GM23338 (cell line): ENCODE measurements at regions not wholly inside any gene's neighbourhood (a gene's known extent, or its start where the extent isn't known, plus 50 kb on each side); places are given as distances from the start of the nearest gene placed in this dataset.

Source experiments
- ATAC-seq: fragments of 200-7000 bp; cut with Tn5 transposase; 3 replicates; pipeline ENCODE4 v1.9.1; 2020
- DNase-seq: peaks from one replicate; pipeline ENCODE4 v3.0.0-alpha.2; 2015; ENCODE audit warnings: low spot score
- H2AFZ ChIP-seq: fragments of 200-600 bp; sonication (generic); 2 replicates; pipeline ENCODE4 v1.8.0; 2016; ENCODE audit warnings: antibody characterized with exemption, mild to moderate bottlenecking, moderate library complexity
- H3F3A ChIP-seq: fragments of 200-600 bp; sonication (generic); replicated peaks from 2 replicates; pipeline ENCODE4 v1.8.0; 2017; ENCODE audit warnings: antibody characterized with exemption, mixed run types, low read depth
- H3K27ac ChIP-seq: fragments of 200-600 bp; sonication (generic); 2 replicates; pipeline ENCODE4 v1.6.1; 2016; ENCODE audit warnings: low read depth
- H3K27me3 ChIP-seq: fragments of 200-600 bp; sonication (generic); 2 replicates; pipeline ENCODE4 v1.8.0; 2016; ENCODE audit warnings: mild to moderate bottlenecking, mixed run types, moderate library complexity; ENCODE audit not compliant: insufficient read depth
- H3K36me3 ChIP-seq: fragments of 200-600 bp; sonication (generic); 2 replicates; pipeline ENCODE4 v1.8.0; 2016; ENCODE audit warnings: mild to moderate bottlenecking; ENCODE audit not compliant: insufficient read depth
- H3K4me1 ChIP-seq: fragments of 200-600 bp; sonication (generic); 2 replicates; pipeline ENCODE4 v1.8.0; 2016; ENCODE audit warnings: mild to moderate bottlenecking, moderate library complexity; ENCODE audit not compliant: insufficient read depth
- H3K4me2 ChIP-seq: fragments of 200-600 bp; sonication (generic); 2 replicates; pipeline ENCODE4 v1.7.1; 2017; ENCODE audit warnings: mixed run types
- H3K4me3 ChIP-seq: fragments of 200-600 bp; sonication (generic); 2 replicates; pipeline ENCODE4 v1.6.1; 2016; ENCODE audit warnings: mixed run types
- H3K79me2 ChIP-seq: fragments of 200-600 bp; sonication (generic); replicated peaks from 2 replicates; pipeline ENCODE4 v1.8.0; 2017; ENCODE audit warnings: mild to moderate bottlenecking; ENCODE audit not compliant: insufficient read depth
- H3K9me2 ChIP-seq: fragments of 200-600 bp; sonication (generic); 2 replicates; pipeline ENCODE4 v1.8.0; 2017; ENCODE audit not compliant: insufficient read depth
- H4K20me1 ChIP-seq: fragments of 200-600 bp; sonication (generic); replicated peaks from 2 replicates; pipeline ENCODE4 v1.8.0; 2017; ENCODE audit warnings: mild to moderate bottlenecking; ENCODE audit not compliant: insufficient read depth
- H3K27ac Mint-ChIP-seq: 2 replicates; pipeline ENCODE4 v1.8.0; 2020; ENCODE audit warnings: inconsistent platforms, mild to moderate bottlenecking, moderate library complexity, mixed read lengths
- H3K27me3 Mint-ChIP-seq: 3 replicates; pipeline ENCODE4 v1.8.0; 2022; ENCODE audit warnings: low read depth, mild to moderate bottlenecking, moderate library complexity, mixed read lengths, inconsistent platforms; ENCODE audit not compliant: insufficient read depth, poor library complexity
- H3K36me3 Mint-ChIP-seq: 3 replicates; pipeline ENCODE4 v1.8.0; 2021; ENCODE audit warnings: low read depth, mild to moderate bottlenecking, inconsistent platforms, moderate library complexity, mixed read lengths
- H3K4me1 Mint-ChIP-seq: 3 replicates; pipeline ENCODE4 v1.8.0; 2020; ENCODE audit warnings: mild to moderate bottlenecking, inconsistent platforms, mixed read lengths
- H3K4me3 Mint-ChIP-seq: 3 replicates; pipeline ENCODE4 v1.8.0; 2021; ENCODE audit warnings: moderate library complexity, mild to moderate bottlenecking, inconsistent platforms, mixed read lengths
- H3K9me3 Mint-ChIP-seq: 3 replicates; pipeline ENCODE4 v1.8.0; 2020; ENCODE audit warnings: moderate library complexity, mild to moderate bottlenecking, inconsistent platforms, mixed read lengths
- CREB1 ChIP-seq: fragments of 250-450 bp; sonication (Bioruptor Pico); IDR thresholded peaks from 2 replicates; pipeline ENCODE4 v1.5.0; 2020; ENCODE audit warnings: low read depth, mild to moderate bottlenecking, moderate library complexity
- CTCF ChIP-seq, 2 experiments: fragments of 200-600 bp in 1 of 2; sonication (generic) in 1 of 2; conservative IDR thresholded peaks; 2 replicates each; pipeline versions ENCODE4 v1.5.1 to v1.6.1; 2016 to 2017; ENCODE audit warnings: antibody characterized with exemption in 2 of 2, low read depth in 2 of 2, mild to moderate bottlenecking in 2 of 2, moderate library complexity in 1 of 2
- ETS1 ChIP-seq: IDR thresholded peaks from 2 replicates; pipeline ENCODE4 v1.6.1; 2016; ENCODE audit warnings: antibody characterized with exemption
- EZH2 ChIP-seq: fragments of 200-600 bp; sonication (generic); IDR thresholded peaks from one replicate; pipeline ENCODE4 v1.8.0; 2017; ENCODE audit warnings: antibody characterized with exemption, mild to moderate bottlenecking, low read depth; ENCODE audit not compliant: unreplicated experiment
- EZH2phosphoT487 ChIP-seq: fragments of 200-600 bp; sonication (generic); IDR thresholded peaks from one replicate; pipeline ENCODE4 v1.8.1; 2018; ENCODE audit warnings: antibody characterized with exemption; ENCODE audit not compliant: unreplicated experiment
- JUNB ChIP-seq: IDR thresholded peaks from one replicate; pipeline ENCODE4 v1.6.1; 2016; ENCODE audit warnings: antibody characterized with exemption; ENCODE audit not compliant: unreplicated experiment
- NANOG ChIP-seq: IDR thresholded peaks from 2 replicates; pipeline ENCODE4 v1.6.1; 2016; ENCODE audit warnings: antibody characterized with exemption, borderline replicate concordance
- POLR2AphosphoS5 ChIP-seq: IDR thresholded peaks from 2 replicates; pipeline ENCODE4 v1.6.1; 2016; ENCODE audit warnings: antibody characterized with exemption, low read depth
- REST ChIP-seq: IDR thresholded peaks from one replicate; pipeline ENCODE4 v1.6.1; 2018; ENCODE audit warnings: antibody characterized with exemption; ENCODE audit not compliant: unreplicated experiment
- STAT1 ChIP-seq: IDR thresholded peaks from one replicate; pipeline ENCODE4 v1.6.1; 2016; ENCODE audit warnings: antibody characterized with exemption; ENCODE audit not compliant: unreplicated experiment
- ZNF114 ChIP-seq: fragments of 250-450 bp; sonication (Bioruptor Pico); IDR thresholded peaks from 2 replicates; pipeline ENCODE4 v1.5.0; 2020; ENCODE audit warnings: mild to moderate bottlenecking, moderate library complexity
- ZNF331 ChIP-seq: fragments of 250-450 bp; sonication (Bioruptor Pico); IDR thresholded peaks from 2 replicates; pipeline ENCODE4 v1.5.0; 2020; ENCODE audit warnings: low read depth, mild to moderate bottlenecking, moderate library complexity
- TF ChIP-seq, protein P1 (sequence below): fragments of 250-450 bp; sonication (Bioruptor Pico); IDR thresholded peaks from 2 replicates; pipeline ENCODE4 v1.5.0; 2020; ENCODE audit warnings: mild to moderate bottlenecking, moderate library complexity

DNA sequence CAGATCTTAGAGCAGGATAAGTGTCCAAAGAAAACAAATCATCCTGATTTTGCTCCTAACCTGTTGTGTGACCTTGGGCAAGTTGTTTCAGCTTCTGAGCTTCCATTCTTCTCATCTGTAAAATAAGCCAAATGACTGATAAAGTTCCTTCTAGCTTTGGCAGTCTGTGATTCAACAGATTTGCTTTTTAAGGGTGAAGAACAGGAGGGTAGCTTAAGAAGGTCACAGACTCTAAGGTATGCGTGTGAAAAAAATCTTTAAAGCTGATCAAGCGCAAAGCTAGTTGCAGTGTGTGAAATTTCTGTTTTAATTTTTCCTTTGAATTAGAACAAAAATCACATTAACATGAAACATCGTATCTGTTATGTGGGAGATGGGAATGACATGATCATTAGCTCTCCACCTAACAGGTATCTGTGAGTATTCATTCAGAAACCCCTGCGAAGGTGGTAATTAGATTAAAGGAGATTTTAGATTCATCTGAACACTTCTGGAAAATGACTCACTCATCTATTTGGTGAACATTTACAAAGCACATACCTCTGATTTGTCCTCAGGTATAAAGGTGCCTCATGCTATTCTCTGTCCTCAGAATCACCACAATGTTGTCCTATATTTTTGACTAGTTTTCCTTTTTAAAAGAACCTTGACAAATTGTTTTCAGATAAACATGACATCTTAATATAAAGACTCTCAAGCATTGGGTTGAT lies 131.9 kb upstream of the CPM start:
- ATAC-seq (no peak), DNase-seq (no peak)
- Mint-ChIP-seq H3K4me1 (peaks cover 20% of the 10 kb centered on the region), H3K9me3 (no peaks in the 10 kb centered on the region), H3K27me3 (no peaks in the 10 kb centered on the region), H3K4me3 (no peak overlapping the region), H3K27ac (no peak overlapping the region), H3K36me3 (no peaks in the 10 kb centered on the region)
- Histone ChIP-seq H3K4me2 (no peak overlapping the region), H3K4me1 (0 out of 2 replicates have a peak, but pooled peaks cover 7% of the 10 kb centered on the region), H3K27me3 (no peaks in the 10 kb centered on the region), H4K20me1 (no peaks in the 10 kb centered on the region), H3K79me2 (no peaks in the 10 kb centered on the region), H3K27ac (no peak overlapping the region), H3K9me2 (no peaks in the 10 kb centered on the region), H2AFZ (no peak overlapping the region), H3F3A (no peaks in the 10 kb centered on the region), H3K36me3 (no peaks in the 10 kb centered on the region), H3K4me3 (no peak overlapping the region)
- no peak for TF ChIP-seq STAT1
- TF ChIP-seq REST = no peak
- TF ChIP-seq ETS1 = no peak
- TF ChIP-seq ZNF114 (CRISPR knock-in tag) = no peak
- TF ChIP-seq, protein P1, sequence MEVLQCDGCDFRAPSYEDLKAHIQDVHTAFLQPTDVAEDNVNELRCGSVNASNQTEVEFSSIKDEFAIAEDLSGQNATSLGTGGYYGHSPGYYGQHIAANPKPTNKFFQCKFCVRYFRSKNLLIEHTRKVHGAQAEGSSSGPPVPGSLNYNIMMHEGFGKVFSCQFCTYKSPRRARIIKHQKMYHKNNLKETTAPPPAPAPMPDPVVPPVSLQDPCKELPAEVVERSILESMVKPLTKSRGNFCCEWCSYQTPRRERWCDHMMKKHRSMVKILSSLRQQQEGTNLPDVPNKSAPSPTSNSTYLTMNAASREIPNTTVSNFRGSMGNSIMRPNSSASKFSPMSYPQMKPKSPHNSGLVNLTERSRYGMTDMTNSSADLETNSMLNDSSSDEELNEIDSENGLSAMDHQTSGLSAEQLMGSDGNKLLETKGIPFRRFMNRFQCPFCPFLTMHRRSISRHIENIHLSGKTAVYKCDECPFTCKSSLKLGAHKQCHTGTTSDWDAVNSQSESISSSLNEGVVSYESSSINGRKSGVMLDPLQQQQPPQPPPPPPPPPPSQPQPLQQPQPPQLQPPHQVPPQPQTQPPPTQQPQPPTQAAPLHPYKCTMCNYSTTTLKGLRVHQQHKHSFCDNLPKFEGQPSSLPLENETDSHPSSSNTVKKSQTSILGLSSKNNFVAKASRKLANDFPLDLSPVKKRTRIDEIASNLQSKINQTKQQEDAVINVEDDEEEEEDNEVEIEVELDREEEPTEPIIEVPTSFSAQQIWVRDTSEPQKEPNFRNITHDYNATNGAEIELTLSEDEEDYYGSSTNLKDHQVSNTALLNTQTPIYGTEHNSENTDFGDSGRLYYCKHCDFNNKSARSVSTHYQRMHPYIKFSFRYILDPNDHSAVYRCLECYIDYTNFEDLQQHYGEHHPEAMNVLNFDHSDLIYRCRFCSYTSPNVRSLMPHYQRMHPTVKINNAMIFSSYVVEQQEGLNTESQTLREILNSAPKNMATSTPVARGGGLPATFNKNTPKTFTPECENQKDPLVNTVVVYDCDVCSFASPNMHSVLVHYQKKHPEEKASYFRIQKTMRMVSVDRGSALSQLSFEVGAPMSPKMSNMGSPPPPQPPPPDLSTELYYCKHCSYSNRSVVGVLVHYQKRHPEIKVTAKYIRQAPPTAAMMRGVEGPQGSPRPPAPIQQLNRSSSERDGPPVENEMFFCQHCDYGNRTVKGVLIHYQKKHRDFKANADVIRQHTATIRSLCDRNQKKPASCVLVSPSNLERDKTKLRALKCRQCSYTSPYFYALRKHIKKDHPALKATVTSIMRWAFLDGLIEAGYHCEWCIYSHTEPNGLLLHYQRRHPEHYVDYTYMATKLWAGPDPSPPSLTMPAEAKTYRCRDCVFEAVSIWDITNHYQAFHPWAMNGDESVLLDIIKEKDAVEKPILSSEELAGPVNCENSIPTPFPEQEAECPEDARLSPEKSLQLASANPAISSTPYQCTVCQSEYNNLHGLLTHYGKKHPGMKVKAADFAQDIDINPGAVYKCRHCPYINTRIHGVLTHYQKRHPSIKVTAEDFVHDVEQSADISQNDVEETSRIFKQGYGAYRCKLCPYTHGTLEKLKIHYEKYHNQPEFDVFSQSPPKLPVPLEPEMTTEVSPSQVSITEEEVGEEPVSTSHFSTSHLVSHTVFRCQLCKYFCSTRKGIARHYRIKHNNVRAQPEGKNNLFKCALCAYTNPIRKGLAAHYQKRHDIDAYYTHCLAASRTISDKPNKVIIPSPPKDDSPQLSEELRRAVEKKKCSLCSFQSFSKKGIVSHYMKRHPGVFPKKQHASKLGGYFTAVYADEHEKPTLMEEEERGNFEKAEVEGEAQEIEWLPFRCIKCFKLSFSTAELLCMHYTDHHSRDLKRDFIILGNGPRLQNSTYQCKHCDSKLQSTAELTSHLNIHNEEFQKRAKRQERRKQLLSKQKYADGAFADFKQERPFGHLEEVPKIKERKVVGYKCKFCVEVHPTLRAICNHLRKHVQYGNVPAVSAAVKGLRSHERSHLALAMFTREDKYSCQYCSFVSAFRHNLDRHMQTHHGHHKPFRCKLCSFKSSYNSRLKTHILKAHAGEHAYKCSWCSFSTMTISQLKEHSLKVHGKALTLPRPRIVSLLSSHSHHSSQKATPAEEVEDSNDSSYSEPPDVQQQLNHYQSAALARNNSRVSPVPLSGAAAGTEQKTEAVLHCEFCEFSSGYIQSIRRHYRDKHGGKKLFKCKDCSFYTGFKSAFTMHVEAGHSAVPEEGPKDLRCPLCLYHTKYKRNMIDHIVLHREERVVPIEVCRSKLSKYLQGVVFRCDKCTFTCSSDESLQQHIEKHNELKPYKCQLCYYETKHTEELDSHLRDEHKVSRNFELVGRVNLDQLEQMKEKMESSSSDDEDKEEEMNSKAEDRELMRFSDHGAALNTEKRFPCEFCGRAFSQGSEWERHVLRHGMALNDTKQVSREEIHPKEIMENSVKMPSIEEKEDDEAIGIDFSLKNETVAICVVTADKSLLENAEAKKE = no peak
- TF ChIP-seq JUNB = no peak
- TF ChIP-seq EZH2phosphoT487 = no peak
- no peak for TF ChIP-seq NANOG
- TF ChIP-seq CREB1 = no peak
- TF ChIP-seq POLR2AphosphoS5 = no peak
- TF ChIP-seq EZH2 = no peak
- TF ChIP-seq CTCF (conservative IDR thresholded peaks at IDR 0.05; ENCODE audit: low read depth in 2 of 2) = no peak
- no peak for TF ChIP-seq ZNF331 (CRISPR knock-in tag)
